ENCODE measurements at regions not wholly inside any gene's neighbourhood (a gene's known extent, or its start where the extent isn't known, plus 50 kb on each side); places are given as distances from the start of the nearest gene placed in this dataset.

- no peak for DNase-seq (ENCODE audit: low spot score in 2 of 2)
- TF ChIP-seq EP300 (IDR thresholded peaks at IDR 0.05), result no peak
- no peak for TF ChIP-seq CTCF (IDR thresholded peaks at IDR 0.05)
- no peak for TF ChIP-seq POLR2A (IDR thresholded peaks at IDR 0.05)
- no peak overlapping the region for H3K4me3 ChIP-seq
- H3K36me3 ChIP-seq, result no peaks in the 10 kb centered on the region
- H3K27ac ChIP-seq, result no peak overlapping the region
- WGBS, 2 donors, result 64 to 66% methylated on average over 4 of the region's 4 CpGs
- no peaks in the 10 kb centered on the region for H3K9me3 ChIP-seq
- peaks cover 0 to 17% (median 0%) of the 10 kb centered on the region in 4 donors for H3K4me1 ChIP-seq
- H3K27me3 ChIP-seq, result no peaks in the 10 kb centered on the region
Observed at GRCh38 chr5:5980538-5980895, 397.8 kb downstream of the MED10 start.

GRCh38 chr5:5979761-5980537 is 398.4 kb downstream of the MED10 start:
- Histone ChIP-seq H3K36me3 (no peaks in the 10 kb centered on the region), H3K27me3 (no peaks in the 10 kb centered on the region), H3K27ac (no peak overlapping the region), H3K4me1 (peaks cover 0 to 17% (median 0%) of the 10 kb centered on the region in 4 donors), H3K9me3 (no peaks in the 10 kb centered on the region), H3K4me3 (no peak overlapping the region)
- 37 to 40% methylated on average over 6 of the region's 6 CpGs for WGBS, 2 donors
- DNase-seq (ENCODE audit: low spot score in 2 of 2), result no peak
- no peak for TF ChIP-seq POLR2A (IDR thresholded peaks at IDR 0.05)
- TF ChIP-seq EP300 (IDR thresholded peaks at IDR 0.05), result no peak
- no peak for TF ChIP-seq CTCF (IDR thresholded peaks at IDR 0.05)

- H3K27ac ChIP-seq, result no peak overlapping the region
- no peak for DNase-seq (ENCODE audit: low spot score in 2 of 2)
- H3K27me3 ChIP-seq, result no peaks in the 10 kb centered on the region
- H3K4me1 ChIP-seq, result peaks cover 0 to 17% (median 0%) of the 10 kb centered on the region in 4 donors
- 57 to 73% methylated on average over 3 of the region's 3 CpGs for WGBS, 2 donors
- H3K4me3 ChIP-seq, result no peak overlapping the region
- H3K9me3 ChIP-seq, result no peaks in the 10 kb centered on the region
- TF ChIP-seq EP300 (IDR thresholded peaks at IDR 0.05), result no peak
- TF ChIP-seq POLR2A (IDR thresholded peaks at IDR 0.05), result no peak
- TF ChIP-seq CTCF (IDR thresholded peaks at IDR 0.05), result no peak
- H3K36me3 ChIP-seq, result no peaks in the 10 kb centered on the region
Observed at GRCh38 chr5:5979377-5979760, 399.0 kb downstream of the MED10 start.

GRCh38 chr5:5978501-5979376 is 399.6 kb downstream of the MED10 start:
- Histone ChIP-seq H3K27ac (no peak overlapping the region), H3K27me3 (no peaks in the 10 kb centered on the region), H3K4me1 (peaks cover 0 to 17% (median 0%) of the 10 kb centered on the region in 4 donors), H3K4me3 (no peak overlapping the region), H3K9me3 (no peaks in the 10 kb centered on the region), H3K36me3 (no peaks in the 10 kb centered on the region)
- no peak for TF ChIP-seq POLR2A (IDR thresholded peaks at IDR 0.05)
- TF ChIP-seq EP300 (IDR thresholded peaks at IDR 0.05), result no peak
- TF ChIP-seq CTCF (IDR thresholded peaks at IDR 0.05), result no peak
- WGBS, 2 donors, result 71% methylated on average over 10 of the region's 10 CpGs
- no peak for DNase-seq (ENCODE audit: low spot score in 2 of 2)

GRCh38 chr5:5971203-5971602 is 407.1 kb downstream of the MED10 start:
- Histone ChIP-seq H3K36me3 (no peaks in the 10 kb centered on the region), H3K27ac (no peak overlapping the region), H3K4me1 (no peaks in the 10 kb centered on the region), H3K27me3 (no peaks in the 10 kb centered on the region), H3K9me3 (no peaks in the 10 kb centered on the region), H3K4me3 (no peak overlapping the region)
- no peak for DNase-seq (ENCODE audit: low spot score in 2 of 2)
- TF ChIP-seq POLR2A (IDR thresholded peaks at IDR 0.05) (no peak), EP300 (IDR thresholded peaks at IDR 0.05) (no peak), CTCF (IDR thresholded peaks at IDR 0.05) (no peak)
- 88 to 91% methylated on average over 5 of the region's 5 CpGs for WGBS, 2 donors
